ENCODE measurements at regions not wholly inside any gene's neighbourhood (a gene's known extent, or its start where the extent isn't known, plus 50 kb on each side); places are given as distances from the start of the nearest gene placed in this dataset.

- Histone ChIP-seq H3K27ac (no peak overlapping the region), H3K36me3 (no peaks in the 10 kb centered on the region), H3K9me3 (ENCODE audit: low read depth) (no peaks in the 10 kb centered on the region), H3K27me3 (no peaks in the 10 kb centered on the region), H3K4me3 (no peak overlapping the region), H3K4me1 (ENCODE audit: low read depth) (no peaks in the 10 kb centered on the region)
- TF ChIP-seq, protein P1, sequence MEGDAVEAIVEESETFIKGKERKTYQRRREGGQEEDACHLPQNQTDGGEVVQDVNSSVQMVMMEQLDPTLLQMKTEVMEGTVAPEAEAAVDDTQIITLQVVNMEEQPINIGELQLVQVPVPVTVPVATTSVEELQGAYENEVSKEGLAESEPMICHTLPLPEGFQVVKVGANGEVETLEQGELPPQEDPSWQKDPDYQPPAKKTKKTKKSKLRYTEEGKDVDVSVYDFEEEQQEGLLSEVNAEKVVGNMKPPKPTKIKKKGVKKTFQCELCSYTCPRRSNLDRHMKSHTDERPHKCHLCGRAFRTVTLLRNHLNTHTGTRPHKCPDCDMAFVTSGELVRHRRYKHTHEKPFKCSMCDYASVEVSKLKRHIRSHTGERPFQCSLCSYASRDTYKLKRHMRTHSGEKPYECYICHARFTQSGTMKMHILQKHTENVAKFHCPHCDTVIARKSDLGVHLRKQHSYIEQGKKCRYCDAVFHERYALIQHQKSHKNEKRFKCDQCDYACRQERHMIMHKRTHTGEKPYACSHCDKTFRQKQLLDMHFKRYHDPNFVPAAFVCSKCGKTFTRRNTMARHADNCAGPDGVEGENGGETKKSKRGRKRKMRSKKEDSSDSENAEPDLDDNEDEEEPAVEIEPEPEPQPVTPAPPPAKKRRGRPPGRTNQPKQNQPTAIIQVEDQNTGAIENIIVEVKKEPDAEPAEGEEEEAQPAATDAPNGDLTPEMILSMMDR (IDR thresholded peaks at IDR 0.05; ENCODE audit: low read depth, low read length): no peak
- DNase-seq (ENCODE audit: low read depth in 1 of 2, low spot score in 1 of 2): no peak
Observed at GRCh38 chr2:71813807-71814470, 333.7 kb downstream of the CYP26B1 start.

DNA sequence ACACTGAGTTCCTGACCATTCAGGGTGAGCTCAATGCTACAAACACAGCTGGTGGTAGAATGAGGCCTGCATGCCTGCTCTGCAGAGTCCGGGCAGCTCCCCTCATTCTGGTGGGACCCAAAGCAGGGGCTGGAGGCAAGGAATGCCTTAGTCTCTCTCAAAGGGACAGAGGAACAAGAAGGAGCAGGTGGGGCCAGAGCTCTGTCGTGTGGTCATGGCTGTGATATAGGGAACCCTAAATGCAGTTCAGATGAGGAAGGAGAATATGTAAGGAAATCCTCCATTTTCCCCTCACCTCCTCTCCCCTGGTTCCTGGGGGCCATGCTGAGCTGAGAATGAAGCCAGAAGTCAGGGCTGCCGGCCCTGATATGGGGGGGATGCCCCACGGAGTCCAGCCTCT is 334.3 kb downstream of the CYP26B1 start:
- TF ChIP-seq, protein P1 (IDR thresholded peaks at IDR 0.05; ENCODE audit: low read depth, low read length): no peak
- H3K36me3 ChIP-seq: no peaks in the 10 kb centered on the region
- H3K27me3 ChIP-seq: no peaks in the 10 kb centered on the region
- H3K27ac ChIP-seq: no peak overlapping the region
- no peaks in the 10 kb centered on the region for H3K9me3 ChIP-seq (ENCODE audit: low read depth)
- H3K4me3 ChIP-seq: no peak overlapping the region
- no peak for DNase-seq (ENCODE audit: low read depth in 1 of 2, low spot score in 1 of 2)
- H3K4me1 ChIP-seq (ENCODE audit: low read depth): no peaks in the 10 kb centered on the region

DNA sequence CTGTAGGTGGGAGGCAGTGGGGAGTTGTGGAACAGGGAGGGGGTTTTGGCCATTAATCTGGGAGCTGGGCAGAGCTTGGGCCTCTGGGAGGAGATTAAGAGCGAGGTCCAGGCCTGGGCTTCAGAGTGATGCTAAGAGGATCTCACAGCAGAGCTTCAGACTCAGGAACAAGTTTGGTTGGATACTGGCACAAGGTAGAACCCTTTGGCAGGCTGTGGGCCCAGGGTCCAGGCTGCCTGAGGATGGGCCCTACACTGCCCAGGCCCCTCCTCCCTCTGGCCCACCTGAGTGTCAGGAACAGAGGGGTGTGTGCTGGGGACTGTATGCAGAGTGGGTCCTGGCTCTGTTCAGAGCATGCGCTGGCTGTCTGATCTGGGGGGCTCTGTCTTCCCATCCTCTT is 334.9 kb downstream of the CYP26B1 start:
- no peak overlapping the region for H3K27ac ChIP-seq
- TF ChIP-seq, protein P1 (IDR thresholded peaks at IDR 0.05; ENCODE audit: low read depth, low read length): no peak
- no peak overlapping the region for H3K4me3 ChIP-seq
- no peaks in the 10 kb centered on the region for H3K4me1 ChIP-seq (ENCODE audit: low read depth)
- H3K36me3 ChIP-seq: no peaks in the 10 kb centered on the region
- no peaks in the 10 kb centered on the region for H3K9me3 ChIP-seq (ENCODE audit: low read depth)
- no peak for DNase-seq (ENCODE audit: low read depth in 1 of 2, low spot score in 1 of 2)
- H3K27me3 ChIP-seq: no peaks in the 10 kb centered on the region

- no peaks in the 10 kb centered on the region for H3K36me3 ChIP-seq
- no peaks in the 10 kb centered on the region for H3K9me3 ChIP-seq (ENCODE audit: low read depth)
- H3K27ac ChIP-seq: no peak overlapping the region
- no peak for DNase-seq (ENCODE audit: low read depth in 1 of 2, low spot score in 1 of 2)
- H3K4me1 ChIP-seq (ENCODE audit: low read depth): no peaks in the 10 kb centered on the region
- no peak overlapping the region for H3K4me3 ChIP-seq
- TF ChIP-seq, protein P1 (IDR thresholded peaks at IDR 0.05; ENCODE audit: low read depth, low read length): no peak
- no peaks in the 10 kb centered on the region for H3K27me3 ChIP-seq
Observed at GRCh38 chr2:71811726-71812125, 335.9 kb downstream of the CYP26B1 start.

DNA sequence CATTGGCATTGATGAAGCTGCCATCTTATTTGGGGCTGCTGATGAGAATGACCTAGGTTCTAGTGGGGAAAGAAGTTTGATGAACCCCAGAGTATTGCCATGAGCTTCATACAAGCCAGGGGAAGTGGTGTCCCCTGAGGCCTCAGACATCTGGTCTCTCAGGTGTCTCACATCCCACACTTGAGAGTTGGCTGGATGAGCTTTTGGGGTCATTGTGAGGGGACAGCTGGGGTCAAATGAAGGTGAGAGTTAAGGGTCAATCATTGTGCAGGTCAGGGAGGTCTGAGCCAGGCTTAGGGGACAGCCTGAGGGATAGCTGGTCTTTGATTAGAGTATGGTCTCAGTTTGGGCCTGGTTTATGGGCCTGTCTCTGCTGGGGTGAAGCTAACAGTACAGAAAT is 336.5 kb downstream of the CYP26B1 start:
- Histone ChIP-seq H3K9me3 (ENCODE audit: low read depth) (no peaks in the 10 kb centered on the region), H3K27ac (no peak overlapping the region), H3K4me1 (ENCODE audit: low read depth) (no peaks in the 10 kb centered on the region), H3K27me3 (no peaks in the 10 kb centered on the region), H3K4me3 (no peak overlapping the region), H3K36me3 (no peaks in the 10 kb centered on the region)
- no peak for DNase-seq (ENCODE audit: low read depth in 1 of 2, low spot score in 1 of 2)
- TF ChIP-seq, protein P1 (IDR thresholded peaks at IDR 0.05; ENCODE audit: low read depth, low read length): no peak
